MCF 10A (cell line): ENCODE measurements at regions not wholly inside any gene's neighbourhood (a gene's known extent, or its start where the extent isn't known, plus 50 kb on each side); places are given as distances from the start of the nearest gene placed in this dataset.

Experiments
- BruUV-seq: library from RNA; stranded (reverse); fragments of 400-500 nt; replicated peaks from 2 replicates; lab custom pipeline; 2021; lab: Mats Ljungman, UMichigan
- CTCF ChIA-PET: fragments of 300-600 bp; sonication (Branson Sonifier 250); formaldehyde crosslinking; extraction: SDS; loops from one replicate; lab custom pipeline; 2021; ENCODE audit warnings: antibody characterized with exemption, inconsistent platforms; lab: Yijun Ruan, JAX
- POLR2A ChIA-PET: fragments of 300-600, 350-650 bp; sonication (Branson Sonifier 250); formaldehyde crosslinking; extraction: SDS; loops from one replicate; lab custom pipeline; 2020; ENCODE audit warnings: antibody characterized with exemption, inconsistent platforms; lab: Yijun Ruan, JAX
- DNase-seq: peaks from one replicate; pipeline ENCODE4 v3.0.0-alpha.2; 2018; ENCODE audit not compliant: unreplicated experiment
- H3K27ac Mint-ChIP-seq: one replicate; pipeline ENCODE4 v1.8.0; 2022; ENCODE audit warnings: mild to moderate bottlenecking, low read depth, mixed read lengths; ENCODE audit not compliant: unreplicated experiment
- H3K27me3 Mint-ChIP-seq: one replicate; pipeline ENCODE4 v1.8.0; 2022; ENCODE audit warnings: mixed read lengths; ENCODE audit not compliant: insufficient read depth, unreplicated experiment
- H3K36me3 Mint-ChIP-seq: one replicate; pipeline ENCODE4 v1.8.0; 2022; ENCODE audit warnings: mild to moderate bottlenecking, moderate library complexity, mixed read lengths; ENCODE audit not compliant: insufficient read depth, unreplicated experiment
- H3K4me1 Mint-ChIP-seq: one replicate; pipeline ENCODE4 v1.8.0; 2022; ENCODE audit warnings: mixed read lengths; ENCODE audit not compliant: insufficient read depth, unreplicated experiment
- H3K4me3 Mint-ChIP-seq: one replicate; pipeline ENCODE4 v1.8.0; 2022; ENCODE audit warnings: mild to moderate bottlenecking, moderate library complexity, mixed read lengths; ENCODE audit not compliant: unreplicated experiment
- H3K9me3 Mint-ChIP-seq: one replicate; pipeline ENCODE4 v1.8.0; 2022; ENCODE audit warnings: mixed read lengths; ENCODE audit not compliant: unreplicated experiment
- intact Hi-C: fragments of 100-400 bp; cut with micrococcal nuclease; formaldehyde crosslinking; loops from 2 replicates; pipeline ENCODE4 v1.14.1; 2022
- TF ChIP-seq, protein P1 (sequence below): fragments of 200-600 bp; IDR thresholded peaks from one replicate; pipeline ENCODE4 v1.8.0; 2022; ENCODE audit warnings: antibody characterized with exemption, mild to moderate bottlenecking; ENCODE audit not compliant: unreplicated experiment

DNA sequence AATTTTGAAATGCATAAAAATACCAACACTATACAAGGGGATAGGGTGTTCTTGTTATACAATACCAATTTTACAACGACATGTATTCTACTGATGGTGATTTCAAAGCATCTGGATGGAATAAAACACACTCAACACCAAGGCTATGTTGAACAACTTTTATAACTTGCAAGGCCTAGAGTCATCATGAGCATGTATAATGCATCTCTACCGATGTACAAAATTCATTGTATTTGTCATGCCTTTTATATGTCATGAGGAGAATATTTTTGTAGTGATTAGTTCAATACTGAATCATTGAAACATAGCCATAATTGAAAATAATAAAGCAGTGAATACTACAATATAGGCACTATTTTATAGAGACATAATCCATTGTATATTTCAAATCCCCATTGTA, 160.2 kb downstream of the ETV1 start:
- ChIA-PET POLR2A (no interaction called here), CTCF (interaction anchor here (0.5 to 1.2 kb wide), 4 partner anchors 11 to 1735 kb away, joined by 3 to 4 read pairs (median 3); no protein-coding TSS in a partner anchor)
- Mint-ChIP-seq H3K27me3 (no peaks in the 10 kb centered on the region), H3K4me3 (no peak overlapping the region), H3K9me3 (no peaks in the 10 kb centered on the region), H3K27ac (no peak overlapping the region), H3K36me3 (no peaks in the 10 kb centered on the region), H3K4me1 (peaks cover 17% of the 10 kb centered on the region)
- no peak for DNase-seq
- no TSS peak for BruUV-seq
- intact Hi-C loops = no loop called here
- TF ChIP-seq, protein P1, sequence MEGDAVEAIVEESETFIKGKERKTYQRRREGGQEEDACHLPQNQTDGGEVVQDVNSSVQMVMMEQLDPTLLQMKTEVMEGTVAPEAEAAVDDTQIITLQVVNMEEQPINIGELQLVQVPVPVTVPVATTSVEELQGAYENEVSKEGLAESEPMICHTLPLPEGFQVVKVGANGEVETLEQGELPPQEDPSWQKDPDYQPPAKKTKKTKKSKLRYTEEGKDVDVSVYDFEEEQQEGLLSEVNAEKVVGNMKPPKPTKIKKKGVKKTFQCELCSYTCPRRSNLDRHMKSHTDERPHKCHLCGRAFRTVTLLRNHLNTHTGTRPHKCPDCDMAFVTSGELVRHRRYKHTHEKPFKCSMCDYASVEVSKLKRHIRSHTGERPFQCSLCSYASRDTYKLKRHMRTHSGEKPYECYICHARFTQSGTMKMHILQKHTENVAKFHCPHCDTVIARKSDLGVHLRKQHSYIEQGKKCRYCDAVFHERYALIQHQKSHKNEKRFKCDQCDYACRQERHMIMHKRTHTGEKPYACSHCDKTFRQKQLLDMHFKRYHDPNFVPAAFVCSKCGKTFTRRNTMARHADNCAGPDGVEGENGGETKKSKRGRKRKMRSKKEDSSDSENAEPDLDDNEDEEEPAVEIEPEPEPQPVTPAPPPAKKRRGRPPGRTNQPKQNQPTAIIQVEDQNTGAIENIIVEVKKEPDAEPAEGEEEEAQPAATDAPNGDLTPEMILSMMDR = no peak

DNA sequence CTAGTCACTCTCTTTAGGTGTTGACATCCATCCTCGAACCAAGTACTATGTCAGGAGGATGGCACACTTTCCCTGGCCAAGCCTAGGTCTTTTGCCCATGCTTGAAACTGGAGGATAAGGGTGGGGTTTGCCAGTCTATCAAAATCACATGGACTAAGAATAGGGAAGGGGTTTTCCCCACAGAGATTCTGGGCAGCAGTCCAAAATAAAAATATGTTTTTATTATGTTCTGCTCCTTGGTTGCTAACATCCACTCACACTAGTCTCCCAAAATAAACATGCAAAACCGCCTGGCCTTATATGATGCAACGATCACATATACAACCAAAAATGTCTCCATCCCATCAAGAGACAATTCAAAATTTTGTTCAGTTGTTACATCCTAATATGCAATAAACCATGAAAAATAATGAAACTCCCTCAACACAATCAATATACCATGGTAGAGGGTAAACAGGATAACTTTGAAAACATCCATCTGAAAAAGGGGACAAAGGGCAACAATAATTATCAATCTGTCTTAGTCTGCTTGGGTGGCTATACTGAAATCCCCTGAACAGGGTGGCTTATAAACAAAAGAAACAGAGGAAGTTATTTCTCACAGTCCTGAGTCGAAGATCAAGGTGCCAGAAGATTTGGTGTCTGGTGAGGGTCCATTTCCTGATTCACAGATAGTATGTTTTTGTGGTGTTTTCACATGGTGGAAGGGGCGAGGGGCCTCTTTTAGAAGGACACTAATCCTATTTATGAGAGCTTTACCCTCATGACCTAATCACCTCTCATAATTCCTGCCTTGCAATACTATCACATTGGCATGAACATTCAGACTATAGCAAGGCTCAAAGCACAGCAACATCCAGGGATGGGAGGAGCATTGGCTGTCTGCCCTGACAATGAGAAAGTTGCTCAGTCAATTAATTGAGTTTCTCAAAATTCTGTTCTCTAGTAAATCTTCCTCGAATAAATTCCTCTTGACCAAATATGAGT, 159.3 kb downstream of the ETV1 start:
- Mint-ChIP-seq H3K4me3 (no peak overlapping the region), H3K9me3 (no peaks in the 10 kb centered on the region), H3K27me3 (no peaks in the 10 kb centered on the region), H3K4me1 (peaks cover 17% of the 10 kb centered on the region), H3K36me3 (no peaks in the 10 kb centered on the region), H3K27ac (peak overlapping the region; percentile 46)
- ChIA-PET CTCF (interaction anchor here (0.6 to 1.2 kb wide), 2 partner anchors 12 to 227 kb away, joined by 3 to 4 read pairs; no protein-coding TSS in a partner anchor), POLR2A (no interaction called here)
- BruUV-seq = no TSS peak
- intact Hi-C loops = no loop called here
- TF ChIP-seq, protein P1 = no peak
- peak; percentile 91 for DNase-seq

DNA sequence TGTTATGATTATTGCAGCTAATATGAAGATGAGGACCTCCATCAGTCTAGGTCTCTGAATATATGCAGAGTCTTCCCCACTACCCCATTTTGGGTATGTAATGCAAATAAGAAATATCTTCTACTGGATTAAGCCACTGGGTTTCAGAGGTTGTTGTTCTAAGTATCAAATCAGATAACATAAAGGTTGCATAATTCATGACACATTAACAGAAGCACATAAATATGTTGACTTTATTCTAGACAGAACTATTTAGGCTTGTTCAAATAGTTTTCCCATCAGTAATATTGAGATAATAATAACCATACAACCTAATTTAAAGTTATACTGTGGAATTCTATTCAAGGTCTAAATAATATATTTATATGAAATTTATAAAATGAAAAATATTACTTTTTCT, 157.1 kb downstream of the ETV1 start:
- no peak overlapping the region for H3K4me3 Mint-ChIP-seq
- no TSS peak for BruUV-seq

DNA sequence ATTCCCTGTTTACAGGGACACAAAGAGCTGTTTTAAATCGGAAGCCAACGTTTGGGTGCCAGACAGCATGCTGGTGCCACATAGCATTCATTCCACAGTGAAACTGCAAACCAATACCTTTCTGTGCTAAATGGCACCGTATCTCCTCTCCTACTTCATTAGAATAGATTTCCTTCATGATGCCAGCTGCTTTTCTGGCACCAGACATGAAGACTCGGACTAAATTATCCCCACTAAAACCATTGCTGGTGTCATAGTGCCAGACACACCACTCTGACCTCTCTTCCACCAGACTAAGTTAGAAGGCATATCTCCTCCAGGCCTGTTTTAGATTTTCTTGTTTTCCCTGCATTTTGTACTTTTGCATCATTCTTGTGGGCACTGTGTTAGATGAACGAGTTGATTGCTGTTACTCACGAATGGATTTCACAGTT, 155.1 kb downstream of the ETV1 start:
- TF ChIP-seq, protein P1 = no peak
- BruUV-seq = no TSS peak
- POLR2A ChIA-PET = no interaction called here
- H3K27me3 Mint-ChIP-seq = no peaks in the 10 kb centered on the region
- H3K36me3 Mint-ChIP-seq = no peaks in the 10 kb centered on the region
- no peaks in the 10 kb centered on the region for H3K9me3 Mint-ChIP-seq
- intact Hi-C loops = no loop called here
- H3K4me3 Mint-ChIP-seq = no peak overlapping the region
- DNase-seq = no peak
- CTCF ChIA-PET = no interaction called here
- H3K27ac Mint-ChIP-seq = no peak overlapping the region
- H3K4me1 Mint-ChIP-seq = peaks cover 17% of the 10 kb centered on the region

More for the DNA sequence above, 157.1 kb downstream of the ETV1 start:
- Mint-ChIP-seq H3K27me3 (no peaks in the 10 kb centered on the region), H3K27ac (no peak overlapping the region), H3K9me3 (no peaks in the 10 kb centered on the region), H3K36me3 (no peaks in the 10 kb centered on the region), H3K4me1 (peaks cover 17% of the 10 kb centered on the region)
- TF ChIP-seq, protein P1 = no peak
- intact Hi-C loops = no loop called here
- ChIA-PET CTCF (no interaction called here), POLR2A (no interaction called here)
- no peak for DNase-seq
